HG03060 (cell line): ENCODE measurements at regions not wholly inside any gene's neighbourhood (a gene's known extent, or its start where the extent isn't known, plus 50 kb on each side); places are given as distances from the start of the nearest gene placed in this dataset.

ENCODE experiments used
- ATAC-seq: cut with Tn5 transposase; IDR thresholded peaks from one replicate; pipeline ENCODE4 v1.9.1; 2021; ENCODE audit warnings: low read depth, moderate number of reproducible peaks; ENCODE audit not compliant: unreplicated experiment

DNA sequence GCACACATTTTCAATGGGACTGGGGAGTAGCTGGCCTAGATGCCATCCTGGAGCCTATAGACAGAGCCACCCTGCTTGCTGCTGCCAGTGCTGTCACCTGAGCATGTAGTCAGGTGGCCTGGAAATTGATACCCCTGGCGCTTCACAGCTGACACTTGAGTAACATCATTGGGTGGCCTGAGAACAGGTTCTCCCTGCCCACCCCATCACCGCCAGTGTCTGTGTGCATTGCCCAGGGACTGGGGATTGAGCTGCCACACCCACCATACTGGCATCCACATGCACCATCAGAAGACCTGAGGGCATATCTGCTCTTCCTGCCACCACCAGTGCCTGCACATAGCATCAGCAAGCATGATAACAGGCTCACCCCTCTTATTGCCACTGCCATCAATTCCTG lies 1142.9 kb upstream of the PABPC4L start:
- no peak for ATAC-seq

DNA sequence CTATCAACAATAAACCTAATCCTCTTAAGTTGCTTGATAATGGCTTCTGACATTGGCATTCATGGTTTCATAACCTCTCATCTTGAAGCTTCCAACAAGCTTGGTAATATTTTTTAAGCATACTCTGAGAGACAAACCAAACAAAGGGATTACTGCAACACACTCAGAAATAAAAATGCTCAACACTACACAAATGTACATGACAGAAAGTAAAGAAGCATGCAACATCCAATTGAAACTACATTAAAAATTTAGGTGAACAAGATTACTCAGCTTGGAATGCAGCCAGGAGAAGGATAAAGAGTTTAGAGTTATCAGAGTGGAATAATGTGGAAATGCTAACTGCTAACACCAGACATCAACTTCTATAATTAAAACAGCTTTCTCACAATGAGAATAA lies 1136.6 kb upstream of the PABPC4L start:
- ATAC-seq: no peak

DNA sequence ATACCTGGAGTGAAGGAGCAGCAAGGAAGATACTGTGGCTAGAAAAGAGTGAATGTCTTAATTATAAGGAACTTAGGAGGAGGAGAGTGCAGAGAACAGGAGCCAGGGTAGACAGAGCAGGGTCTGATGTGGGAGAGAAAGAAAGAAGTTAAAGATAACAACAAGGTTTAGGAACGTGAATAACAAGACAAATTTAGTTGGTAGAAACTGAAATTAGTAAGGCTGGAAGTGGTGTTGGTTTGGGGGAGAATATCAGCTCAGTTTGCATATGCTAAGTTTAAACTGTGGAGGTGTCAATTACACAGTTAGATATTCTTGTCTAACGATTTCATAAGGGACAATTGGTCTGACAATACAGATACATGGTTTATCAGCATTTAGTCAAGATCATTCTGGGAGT lies 1123.7 kb upstream of the PABPC4L start:
- no peak for ATAC-seq

DNA sequence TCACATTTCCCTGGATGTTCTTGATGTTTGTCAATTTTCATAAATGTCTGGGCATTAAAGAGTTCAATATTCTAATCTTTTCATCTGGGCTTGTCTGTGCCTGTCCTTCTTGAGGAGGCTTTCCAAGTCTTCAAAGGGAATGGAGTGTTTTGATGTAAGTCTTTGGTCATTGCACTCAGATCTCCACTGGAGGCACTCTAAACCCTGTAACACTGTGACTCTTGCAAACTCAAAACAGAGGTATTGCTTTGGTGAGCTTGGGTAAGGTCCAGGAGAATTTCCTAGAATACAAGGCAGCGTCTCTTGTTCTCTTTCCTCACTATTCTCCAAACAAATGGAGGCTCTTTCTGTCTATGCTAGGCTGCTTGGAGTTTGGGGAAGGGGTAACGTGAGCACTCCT lies 1118.1 kb upstream of the PABPC4L start:
- no peak for ATAC-seq

DNA sequence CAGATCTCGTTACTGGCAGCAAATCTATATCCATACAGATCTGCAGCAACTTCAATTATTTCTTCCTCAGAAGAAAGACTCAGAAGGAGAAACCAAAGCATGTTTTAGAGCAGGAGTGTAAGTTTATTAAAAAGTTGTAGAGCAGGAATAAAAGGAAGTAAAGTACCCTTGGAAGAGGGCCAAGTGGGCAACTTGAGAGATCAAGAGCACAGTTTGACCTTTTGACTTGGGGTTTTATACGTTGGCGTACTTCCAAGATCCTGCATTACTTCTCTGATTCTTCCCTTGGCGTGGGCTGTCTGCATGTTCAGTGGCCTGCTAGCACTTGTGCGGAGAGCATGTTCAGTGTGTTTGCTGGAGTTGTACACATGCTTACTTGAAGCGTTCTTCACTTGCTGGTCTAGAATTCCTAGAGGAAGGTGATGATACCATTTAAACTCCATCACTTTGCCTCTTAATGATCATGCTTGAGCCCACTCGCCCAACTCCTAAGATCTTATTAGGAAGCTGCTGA lies 1114.7 kb upstream of the PABPC4L start:
- ATAC-seq: no peak

DNA sequence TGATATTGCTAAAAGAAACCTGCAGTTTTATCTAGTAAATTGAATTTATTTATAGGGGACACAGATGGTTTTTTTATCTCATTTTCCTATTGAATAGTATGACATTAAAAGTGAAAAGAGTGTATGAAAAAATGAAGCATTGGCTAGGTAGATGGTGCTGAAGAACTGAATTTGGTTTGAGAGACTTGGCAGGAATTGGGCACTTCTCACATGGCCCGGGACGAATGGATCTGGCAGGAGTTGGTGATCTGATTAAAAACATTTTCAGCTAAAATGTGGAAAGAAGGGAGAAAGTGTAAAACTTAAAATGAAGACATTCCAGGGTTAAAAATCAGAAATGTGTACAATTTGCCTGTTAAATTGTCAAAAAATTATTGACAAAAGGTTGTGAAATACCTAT lies 1088.5 kb upstream of the PABPC4L start:
- no peak for ATAC-seq

DNA sequence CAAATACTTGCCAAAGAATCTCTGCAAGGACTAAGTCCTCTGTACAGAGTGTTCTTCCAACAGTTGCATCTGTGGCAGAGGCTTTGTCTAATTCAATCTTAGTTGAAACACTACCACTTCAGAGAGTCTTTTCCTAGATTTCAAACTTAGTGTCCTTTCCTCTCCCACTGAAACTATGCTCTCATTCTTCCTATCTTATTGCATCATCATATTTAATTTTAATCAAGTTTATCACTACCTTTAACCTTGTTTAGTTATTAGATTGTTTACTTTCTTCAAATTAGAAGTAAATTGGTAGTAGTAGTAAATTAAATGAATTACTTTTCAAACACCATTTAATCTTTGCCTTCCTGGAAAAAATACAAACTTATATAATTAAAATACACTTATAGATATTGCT lies 1082.3 kb upstream of the PABPC4L start:
- no peak for ATAC-seq

DNA sequence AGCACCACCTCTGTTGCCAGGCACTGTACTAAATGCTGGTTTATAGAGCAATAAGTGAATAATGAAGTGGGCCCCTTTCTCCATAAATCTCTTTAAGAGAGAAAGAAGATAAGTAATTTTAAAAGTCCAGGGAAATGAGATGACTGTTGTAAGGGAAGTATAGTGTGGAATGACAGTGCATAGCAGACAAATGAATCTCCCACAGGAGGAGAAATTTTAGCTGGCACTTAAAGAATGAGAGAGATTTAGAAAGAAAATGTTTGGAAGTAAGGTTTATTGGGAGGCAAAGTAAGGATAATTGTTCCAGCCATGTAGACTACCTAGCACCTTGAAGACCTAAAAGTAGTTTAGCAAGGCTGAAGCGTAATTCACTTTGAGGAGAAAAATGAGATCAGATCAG lies 1081.1 kb upstream of the PABPC4L start:
- ATAC-seq: no peak

DNA sequence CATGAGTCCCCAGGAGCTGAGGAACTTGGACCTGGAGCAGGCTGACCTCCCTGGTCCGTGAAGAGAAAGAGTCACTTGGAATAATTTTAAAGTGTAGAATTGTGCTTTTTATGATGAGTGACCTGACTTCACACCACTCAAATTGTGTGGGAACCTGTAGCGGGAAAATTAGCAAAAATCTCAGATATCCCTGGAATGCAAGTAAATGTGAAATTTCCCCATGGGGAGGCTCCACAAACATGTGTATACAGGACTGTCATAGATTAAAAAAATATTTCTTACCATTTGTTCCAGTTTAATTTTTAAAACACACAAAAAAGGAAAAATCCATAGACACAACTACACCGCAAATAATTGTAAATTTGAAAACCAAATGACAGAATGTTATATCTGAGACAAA lies 1079.6 kb upstream of the PABPC4L start:
- no peak for ATAC-seq

DNA sequence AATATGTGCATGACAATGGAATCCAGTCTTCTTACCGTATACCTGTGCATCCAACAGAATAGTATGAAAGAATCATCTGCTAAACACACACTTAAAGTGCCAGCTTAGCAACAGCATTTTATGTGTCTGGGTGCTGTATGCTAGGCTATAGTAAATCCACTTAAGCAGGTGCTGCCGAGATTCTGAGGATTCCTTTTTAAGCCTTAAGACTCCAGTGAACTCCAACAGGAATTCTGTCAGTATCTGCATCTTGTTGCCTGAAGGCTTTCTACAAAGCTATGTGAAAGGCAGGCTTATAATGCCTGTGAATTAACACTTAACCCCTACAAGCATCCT lies 1076.4 kb upstream of the PABPC4L start:
- ATAC-seq: no peak

DNA sequence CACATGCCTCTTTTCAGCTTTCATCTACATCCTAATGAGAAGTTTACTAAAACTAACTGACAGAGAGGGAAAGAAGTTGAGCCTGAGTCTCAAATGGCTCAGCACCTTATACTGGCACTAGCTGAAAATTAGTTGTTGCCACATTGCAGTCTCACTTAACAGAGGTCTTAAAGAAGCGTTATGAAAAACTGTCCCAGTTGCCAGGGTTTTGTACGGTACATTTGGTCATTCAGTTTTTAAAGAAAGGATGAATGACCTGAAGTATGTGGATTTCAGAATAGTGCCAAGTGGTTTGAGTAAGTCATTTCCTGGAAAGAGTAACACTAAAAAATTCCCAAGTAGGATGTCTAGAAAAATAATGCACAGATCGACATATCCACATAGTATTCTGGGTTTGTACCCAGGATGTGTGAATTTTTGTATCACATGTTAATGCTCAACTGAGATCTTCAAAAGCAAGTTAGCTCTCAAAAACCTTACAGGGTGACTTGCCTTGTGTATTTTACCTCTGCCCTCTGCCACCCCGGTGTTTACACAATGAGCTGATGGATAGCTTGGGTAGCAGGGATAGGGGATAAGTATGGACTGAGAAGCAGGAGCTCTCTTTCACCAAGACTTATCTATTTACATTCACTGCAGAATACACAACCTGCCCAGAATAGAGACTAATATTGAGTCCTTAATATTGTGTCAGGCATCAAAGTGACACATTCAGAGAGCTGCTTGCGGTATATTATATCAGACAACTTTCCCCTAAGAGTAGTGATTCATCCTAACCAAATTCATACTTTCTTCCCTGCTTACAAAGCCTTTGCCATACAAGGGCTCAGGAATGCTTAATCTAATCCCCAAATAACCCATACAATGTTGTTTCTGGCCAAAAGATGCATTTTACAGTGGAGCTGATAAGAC lies 1075.7 kb upstream of the PABPC4L start:
- no peak for ATAC-seq

DNA sequence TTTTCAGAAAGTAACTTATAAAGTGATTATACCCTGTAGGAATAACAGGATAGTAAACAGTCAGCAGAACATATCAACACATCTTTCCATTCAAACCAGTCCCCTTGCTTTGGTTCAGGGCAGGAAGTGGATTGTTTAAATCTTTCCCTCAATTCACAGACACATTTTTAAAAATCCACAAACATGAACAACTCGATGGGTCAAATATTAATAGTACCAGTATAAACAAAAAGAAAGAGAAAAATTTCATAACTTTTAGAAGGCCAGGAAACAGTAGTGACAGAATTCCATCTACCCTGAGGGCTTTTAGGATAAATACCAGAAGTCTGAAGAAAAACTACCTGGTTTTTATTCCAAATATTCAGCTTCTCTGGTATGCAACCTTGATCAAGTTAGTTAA lies 1072.8 kb upstream of the PABPC4L start:
- ATAC-seq: no peak

DNA sequence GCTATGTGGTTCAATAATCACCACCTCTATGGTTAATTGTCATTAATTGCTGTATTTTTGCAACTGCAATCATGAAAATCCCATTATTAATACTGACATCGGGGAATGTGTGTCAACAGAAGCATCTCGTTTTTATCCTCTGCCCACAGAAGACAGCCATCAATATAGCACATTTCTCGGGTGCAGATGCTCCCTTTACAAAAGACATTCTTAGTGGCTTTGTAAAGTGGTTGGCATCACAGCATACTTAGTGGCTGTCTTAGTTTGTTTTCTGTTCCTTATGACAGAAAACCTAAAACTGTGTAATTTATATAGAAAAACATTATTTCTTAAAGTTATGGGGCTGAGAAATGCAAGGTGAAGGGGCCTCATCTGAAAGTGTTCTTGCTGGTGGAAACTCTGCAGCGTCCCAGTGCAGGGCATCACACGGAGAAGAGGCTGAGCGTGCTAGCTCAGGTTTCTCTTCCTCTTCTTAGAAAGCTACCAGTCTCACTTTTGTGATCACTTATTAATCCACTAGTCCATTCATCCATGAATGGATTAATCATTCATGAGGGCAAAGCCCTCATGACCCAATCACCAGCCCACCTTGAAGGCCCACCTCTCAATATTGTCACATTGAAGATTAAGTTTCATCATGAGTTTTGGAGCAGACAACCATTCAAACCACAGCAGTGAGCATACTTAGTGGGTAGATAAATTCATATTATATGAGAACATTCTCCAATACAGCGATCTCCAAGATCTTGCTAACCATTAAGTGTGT lies 1067.7 kb upstream of the PABPC4L start:
- ATAC-seq: peak; percentile 75

DNA sequence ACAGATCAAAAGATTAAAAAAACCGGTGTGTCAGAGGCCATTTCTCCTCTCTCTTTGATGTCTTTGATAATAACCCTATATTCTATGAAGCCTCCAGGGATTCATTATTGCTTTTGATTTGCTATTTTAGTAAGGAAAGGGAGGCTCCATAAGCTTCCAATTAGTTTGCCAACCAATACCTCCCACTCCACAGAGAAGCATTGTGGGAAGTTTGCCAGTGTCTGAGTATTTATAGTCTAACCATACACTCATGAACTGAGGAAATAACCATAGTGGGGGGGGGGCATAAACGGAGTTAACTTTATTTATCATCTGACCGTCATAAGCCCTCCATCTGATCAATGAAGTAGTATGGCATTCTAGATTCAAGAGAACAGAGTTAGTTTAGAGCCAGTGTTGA lies 1066.8 kb upstream of the PABPC4L start:
- ATAC-seq: no peak

DNA sequence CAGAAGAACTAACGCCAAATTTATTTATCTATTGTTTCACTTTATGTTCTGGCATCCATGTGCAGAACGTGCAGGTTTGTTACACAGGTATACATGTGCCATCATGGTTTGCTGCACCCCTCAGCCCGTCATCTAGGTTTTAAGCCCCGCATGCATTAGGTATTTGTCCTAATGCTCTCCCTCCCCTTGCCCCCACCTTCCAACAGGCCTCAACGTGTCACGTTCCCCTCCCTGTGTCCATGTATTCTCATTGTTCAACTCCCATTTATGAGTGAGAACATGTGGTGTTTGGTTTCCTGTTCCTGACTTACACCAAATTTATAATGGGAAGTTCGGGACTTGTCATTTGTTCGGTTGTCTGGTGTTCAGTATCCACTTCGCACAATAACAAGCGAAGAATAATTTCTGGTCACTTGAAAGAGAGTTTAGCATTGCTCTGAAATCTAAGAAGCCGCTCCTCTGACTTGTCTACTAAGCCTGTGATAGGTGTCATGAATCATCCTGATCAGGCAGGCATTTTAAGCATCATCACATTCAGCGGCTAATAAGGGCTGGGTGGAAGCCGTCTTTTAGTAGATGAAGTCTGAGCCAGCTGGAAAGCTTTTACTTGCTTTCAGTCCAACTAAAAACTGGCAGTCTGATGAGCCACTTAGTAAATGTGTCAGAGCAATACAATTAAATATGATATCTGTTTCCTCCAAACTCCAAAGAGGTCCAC lies 1065.7 kb upstream of the PABPC4L start:
- ATAC-seq: no peak

DNA sequence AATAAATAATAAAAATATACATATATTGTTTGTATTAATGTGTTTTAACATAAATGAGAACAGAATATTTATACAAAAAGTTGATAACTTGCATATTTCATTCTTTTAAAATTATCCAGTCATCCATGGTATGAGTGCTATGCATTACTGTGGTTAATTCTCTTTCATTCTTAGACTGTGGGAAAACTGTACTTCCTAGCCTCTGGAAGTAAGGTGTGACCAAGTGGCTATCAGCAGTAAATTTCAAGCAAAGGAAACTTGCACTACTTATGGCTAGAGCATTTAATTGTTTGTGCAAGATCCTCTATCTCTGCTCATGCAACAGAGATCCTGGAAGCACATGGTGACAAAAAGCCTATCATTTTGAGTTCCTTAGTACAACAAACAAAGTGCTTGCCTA lies 1054.5 kb upstream of the PABPC4L start:
- no peak for ATAC-seq

DNA sequence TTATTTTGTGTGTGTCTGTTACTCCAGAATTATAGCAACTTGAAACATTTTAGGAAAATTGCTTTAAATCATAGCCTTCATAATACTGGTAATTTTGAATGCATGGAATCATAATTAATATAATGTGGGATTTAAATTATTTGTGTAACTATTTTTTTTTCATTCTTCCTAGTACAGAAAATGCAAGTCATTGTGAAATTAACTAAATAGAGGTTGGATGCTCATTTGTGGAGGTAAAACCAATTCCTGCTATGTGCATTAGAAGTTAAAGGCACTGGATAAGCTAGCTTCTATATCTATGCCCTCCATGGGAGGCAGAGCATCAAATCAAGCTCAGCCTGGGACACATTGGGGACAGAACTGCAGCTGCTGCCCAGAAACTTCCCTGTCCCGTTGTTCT lies 1048.5 kb upstream of the PABPC4L start:
- no peak for ATAC-seq

DNA sequence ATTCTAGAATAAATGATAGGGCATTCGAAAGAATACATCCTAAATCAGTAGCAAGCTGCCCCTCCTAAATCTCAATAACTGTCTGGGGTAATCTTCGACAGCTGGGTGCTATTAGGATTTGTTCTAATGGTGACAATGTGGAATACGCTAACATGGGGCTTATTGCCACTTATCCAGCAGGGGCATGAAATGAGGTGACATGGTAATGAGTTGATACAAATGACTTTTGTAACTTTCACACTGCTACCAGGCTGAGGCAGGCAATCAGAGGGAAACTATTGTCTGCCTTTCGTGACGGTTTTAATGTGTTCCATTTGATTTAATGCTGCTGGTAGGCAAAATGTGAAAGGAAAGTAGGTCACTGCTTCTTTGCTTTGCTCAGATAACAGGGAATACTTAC lies 1047.4 kb upstream of the PABPC4L start:
- no peak for ATAC-seq

DNA sequence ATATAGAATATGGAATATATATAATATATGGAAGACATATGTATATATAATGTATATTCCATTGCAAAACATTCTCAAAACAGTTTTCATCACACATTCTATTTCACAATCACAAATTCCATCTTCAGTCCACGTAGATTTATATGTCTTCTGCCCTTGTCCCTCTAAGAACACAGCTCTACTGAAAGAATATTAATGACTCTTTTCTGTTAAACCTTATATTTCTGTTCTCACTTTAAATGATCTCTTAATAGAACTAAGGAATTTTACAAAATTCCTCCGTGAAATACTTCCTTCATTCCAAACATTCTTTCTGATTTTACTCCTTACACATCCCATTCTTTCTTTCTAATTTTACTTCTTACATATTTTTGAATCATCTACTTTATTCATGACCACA lies 1043.1 kb upstream of the PABPC4L start:
- ATAC-seq: no peak

DNA sequence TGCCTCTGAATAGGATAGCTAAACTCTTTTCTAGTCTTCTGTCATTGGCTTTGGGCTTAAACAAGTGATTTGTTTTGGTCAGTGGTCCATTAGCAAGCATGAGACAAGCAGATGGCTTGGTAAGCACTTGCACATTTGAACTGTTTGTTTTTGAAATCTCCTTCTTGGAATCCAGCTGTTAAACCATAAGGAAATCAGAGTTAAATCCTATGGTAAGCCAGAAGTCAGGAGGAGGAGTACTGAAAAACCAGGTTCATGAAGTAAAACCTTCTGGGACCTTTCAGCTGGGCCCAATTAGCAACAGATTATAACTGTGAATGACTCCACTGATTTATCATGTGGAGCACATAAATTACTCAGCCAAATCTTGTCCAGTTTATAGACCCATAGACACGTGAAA lies 1042.5 kb upstream of the PABPC4L start:
- no peak for ATAC-seq

DNA sequence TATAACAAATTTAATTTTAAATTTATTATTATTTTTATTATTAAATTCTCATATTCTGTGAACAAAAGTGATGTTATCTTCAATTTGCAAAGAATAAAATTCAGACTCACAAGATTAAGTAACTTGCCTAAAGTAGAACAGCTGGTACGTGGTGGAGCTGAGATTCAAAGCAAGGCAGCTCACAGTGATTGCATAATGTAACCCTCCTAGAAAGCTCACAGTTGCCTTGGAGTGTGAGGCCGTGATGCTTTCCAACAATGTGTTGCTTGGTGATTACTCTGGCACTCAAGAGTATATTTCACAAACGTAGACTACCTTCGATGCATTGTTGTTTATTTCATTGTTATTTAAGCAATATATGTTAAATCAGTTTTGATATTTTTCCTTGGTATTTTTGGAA lies 1039.2 kb upstream of the PABPC4L start:
- no peak for ATAC-seq
